ENCODE measurements at regions not wholly inside any gene's neighbourhood (a gene's known extent, or its start where the extent isn't known, plus 50 kb on each side); places are given as distances from the start of the nearest gene placed in this dataset.

DNA sequence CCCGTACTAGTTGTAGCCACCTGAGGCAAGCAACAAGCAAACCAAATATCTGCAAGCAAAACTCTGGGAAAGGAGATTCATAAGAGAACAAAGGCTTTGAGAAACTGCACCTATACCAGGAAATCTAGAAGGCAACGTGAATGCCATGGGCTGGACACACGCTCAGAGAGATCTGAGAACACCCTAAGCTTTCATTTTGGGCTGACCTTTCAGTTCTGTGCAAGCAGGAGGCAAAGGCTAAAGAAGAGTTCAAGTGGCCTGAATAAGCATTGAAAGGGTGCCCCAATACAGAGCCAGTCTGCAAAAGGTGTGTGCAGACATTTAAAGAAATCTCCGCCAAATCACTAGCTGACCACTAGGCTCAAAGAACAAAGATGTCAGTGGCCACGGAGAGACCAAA, 461.6 kb downstream of the PYDC2 start:
- TF ChIP-seq SUZ12 (IDR thresholded peaks at IDR 0.05; ENCODE audit: extremely low read depth, insufficient read depth, insufficient read length) (no peak), YY1 (IDR thresholded peaks at IDR 0.05; ENCODE audit: insufficient read depth, insufficient read length) (no peak), ZNF274 (IDR thresholded peaks at IDR 0.05; ENCODE audit: low read depth, low read length) (no peak)

Measured in NT2/D1 (cell line).